ENCODE measurements at regions not wholly inside any gene's neighbourhood (a gene's known extent, or its start where the extent isn't known, plus 50 kb on each side); places are given as distances from the start of the nearest gene placed in this dataset.
A peak's percentile ranks its signal among the peaks of the same experiment; 100 is the strongest.

DNA sequence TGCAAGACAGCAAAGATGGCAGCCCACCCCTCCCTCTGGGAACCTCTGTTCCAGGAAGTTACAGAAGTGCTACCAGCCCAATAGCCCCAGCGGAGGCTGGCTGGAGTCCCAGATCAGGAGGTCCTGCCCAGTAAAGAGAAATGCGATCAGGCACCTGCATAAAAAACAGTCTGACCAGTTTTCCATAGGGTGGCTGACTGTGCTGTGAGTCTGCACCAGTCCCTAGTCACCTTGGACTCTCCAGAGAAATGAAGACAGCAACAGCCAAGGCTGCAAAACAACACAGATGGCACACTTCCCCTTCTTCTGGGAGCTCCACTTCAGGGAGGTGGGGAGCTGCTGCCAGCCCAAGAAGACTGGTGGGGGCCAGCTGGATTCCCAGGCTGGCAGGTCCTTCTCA, 265.5 kb upstream of the PCSK5 start:
- intact Hi-C loops (cut with DNase I, micrococcal nuclease) = no loop called here
- ATAC-seq = peak; percentile 89
- peak; percentile 37 to 45 for DNase-seq

DNA sequence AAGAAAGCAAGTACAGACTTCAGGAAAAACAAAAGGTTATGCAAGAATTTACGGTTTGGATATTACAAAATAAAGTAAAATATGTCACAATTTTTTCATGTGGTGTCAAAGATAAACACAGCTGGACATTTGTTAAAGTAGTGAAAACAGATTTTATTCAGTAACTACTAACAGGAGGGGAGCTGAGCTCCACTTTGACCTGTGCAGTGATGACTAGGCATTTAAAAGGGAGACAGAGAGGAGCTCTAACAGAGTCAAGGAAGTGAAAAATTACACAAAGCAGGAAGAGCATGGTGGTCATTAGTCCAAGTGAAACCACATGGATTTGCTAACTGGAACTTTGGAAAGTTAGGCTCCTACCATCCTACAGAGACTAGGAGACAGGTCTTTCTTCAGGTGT, 263.6 kb upstream of the PCSK5 start:
- DNase-seq = no peak
- ATAC-seq = no peak
- intact Hi-C loops (cut with DNase I, micrococcal nuclease) = no loop called here

DNA sequence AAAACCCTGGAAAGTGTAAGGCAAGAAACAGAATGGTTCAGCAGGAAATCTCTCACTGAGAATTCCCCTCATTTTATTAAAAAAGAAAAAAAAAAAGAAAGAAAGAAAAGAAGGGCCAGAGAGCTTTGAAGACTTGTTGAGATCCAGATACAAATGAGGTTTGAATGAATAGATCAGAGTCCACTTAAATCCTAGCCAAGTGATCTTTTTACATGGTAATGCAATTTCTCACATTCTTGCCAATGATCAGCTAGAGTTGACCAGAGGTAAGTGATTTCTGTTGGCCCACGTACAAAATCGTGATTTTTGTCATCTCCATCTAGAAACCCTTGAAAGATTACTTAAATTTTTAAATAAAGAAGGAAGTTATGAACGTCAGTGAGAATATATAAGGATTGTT, 261.5 kb upstream of the PCSK5 start:
- ATAC-seq (no peak), DNase-seq (no peak)
- intact Hi-C loops (cut with DNase I, micrococcal nuclease) = no loop called here

DNA sequence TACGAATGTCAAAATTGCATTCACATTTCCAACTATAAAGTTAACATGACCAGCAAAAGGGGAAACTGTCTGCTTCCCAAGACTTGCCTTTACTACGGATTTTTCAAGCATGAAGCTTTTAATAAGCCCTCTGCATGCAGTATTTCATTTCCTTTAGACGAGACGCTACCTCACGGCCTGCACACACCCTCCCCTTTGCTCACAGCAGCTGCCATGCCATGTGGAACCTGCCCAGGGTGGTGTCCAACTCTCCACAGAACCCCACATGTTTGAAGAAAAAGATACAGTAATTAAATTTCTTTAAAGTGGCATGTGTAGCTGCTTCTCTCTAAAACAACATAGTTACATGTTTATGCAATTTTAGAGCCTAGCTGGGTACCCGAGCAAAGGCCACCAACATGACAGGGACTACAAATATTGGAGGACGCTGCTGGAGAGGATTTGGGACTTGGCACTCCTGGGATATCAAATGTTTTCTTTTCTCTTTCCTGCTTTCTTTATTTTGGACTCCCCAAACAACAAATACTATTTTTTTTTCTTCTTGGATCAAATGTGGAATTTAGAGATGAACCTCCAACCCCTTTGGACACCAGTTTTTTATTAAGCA, 256.9 kb upstream of the PCSK5 start:
- intact Hi-C loops (cut with DNase I, micrococcal nuclease) = no loop called here
- ATAC-seq = no peak
- DNase-seq = no peak

DNA sequence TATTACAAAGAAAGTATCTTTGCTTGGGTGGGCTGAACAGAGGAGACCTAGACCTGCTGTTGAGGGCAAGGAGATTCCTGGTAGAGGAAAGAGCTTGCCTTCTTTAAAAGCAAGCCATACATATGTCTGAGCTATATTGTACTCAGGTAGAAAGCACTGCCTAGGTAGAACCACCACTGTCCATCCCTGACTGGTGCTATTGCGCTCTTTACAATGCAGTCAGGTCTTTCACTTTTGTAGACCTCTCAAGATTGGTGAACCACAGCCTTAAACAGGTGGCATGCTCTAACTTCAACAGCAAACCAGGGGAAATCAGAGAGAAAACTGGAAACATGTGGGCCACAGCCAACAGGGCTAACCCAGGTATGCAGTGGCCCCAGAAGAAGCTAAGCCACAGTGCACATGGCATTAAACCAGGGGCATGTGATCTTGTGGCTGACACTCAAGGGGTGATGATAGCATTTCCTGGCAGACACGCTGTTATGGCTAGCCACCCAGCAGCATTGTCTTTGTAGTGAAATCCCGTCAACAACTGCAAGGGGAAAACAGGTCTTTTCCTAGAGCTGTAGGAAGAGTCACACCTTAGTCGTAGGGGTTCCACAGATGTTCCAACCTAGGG, 253.9 kb upstream of the PCSK5 start:
- no peak for DNase-seq
- intact Hi-C loops (cut with DNase I, micrococcal nuclease) = no loop called here
- no peak for ATAC-seq

DNA sequence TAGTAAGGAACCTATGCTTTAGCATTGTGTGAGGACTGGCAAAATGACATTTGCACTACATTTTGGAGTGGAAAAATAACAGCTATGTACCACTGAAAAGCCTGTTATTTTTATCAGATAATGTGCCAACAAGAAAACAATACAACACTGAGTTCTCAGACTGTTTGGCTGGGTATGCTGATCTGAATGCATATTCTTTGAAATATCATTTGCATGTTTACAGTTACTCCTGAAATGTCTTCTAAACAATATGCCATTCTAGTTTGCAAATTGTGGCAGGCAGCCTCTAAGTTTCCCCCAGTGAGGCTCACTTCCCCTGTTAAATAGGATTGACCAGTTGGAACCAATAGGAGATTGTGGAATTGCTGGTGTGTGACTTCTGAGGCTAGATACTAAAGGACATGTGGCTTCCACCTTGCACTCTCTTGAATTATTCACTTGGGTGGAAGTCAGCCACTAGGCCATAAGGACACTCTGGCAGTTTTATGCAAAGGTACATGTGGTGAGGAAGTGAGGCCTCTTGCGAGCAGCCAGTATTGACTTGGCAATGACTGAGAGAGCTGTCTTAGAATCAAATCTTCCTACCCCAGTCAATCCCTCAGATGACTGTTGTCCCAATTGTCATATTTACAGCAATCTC, 250.4 kb upstream of the PCSK5 start:
- ATAC-seq (no peak), DNase-seq (no peak)
- intact Hi-C loops (cut with DNase I, micrococcal nuclease) = no loop called here

DNA sequence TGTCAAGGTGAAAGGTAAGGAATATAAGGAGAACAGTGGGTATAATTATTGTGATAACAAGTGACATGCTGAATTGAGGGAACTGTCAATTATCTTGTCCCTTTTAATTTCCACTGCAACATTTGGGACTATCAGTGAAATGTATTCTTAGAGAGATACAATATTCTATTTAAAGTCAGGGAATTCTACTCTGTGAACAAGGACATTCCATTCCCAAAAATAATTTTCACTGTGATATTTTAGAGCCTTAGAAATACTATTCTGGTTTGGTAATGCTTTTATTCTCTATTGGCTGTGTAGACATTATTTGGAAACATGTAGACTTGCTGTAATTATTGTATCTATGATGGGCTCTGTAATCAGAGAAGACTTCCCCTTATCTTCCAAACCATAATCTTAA, 248.0 kb upstream of the PCSK5 start:
- ATAC-seq (no peak), DNase-seq (no peak)
- intact Hi-C loops (cut with DNase I, micrococcal nuclease) = no loop called here

DNA sequence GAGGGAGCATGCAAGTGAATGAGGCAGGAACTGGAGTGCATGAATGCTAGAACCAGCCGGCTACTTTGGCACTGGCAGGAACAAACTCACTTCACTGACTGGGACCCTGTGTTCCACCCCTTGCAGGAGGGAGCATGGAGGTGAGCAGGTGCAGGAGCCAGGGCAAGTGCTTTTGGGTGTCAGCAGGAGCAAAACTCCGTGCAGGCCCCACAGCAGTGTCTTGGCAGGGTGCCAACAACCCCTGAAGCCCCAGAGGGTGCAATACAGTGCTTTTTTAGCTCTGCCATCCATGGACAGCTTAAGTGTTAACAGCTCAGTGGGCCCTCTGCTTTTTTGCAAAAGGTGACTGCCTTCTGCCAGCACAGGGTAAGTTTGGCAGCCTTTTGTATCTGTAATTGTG, 245.8 kb upstream of the PCSK5 start:
- ATAC-seq = no peak
- intact Hi-C loops (cut with DNase I, micrococcal nuclease) = no loop called here
- DNase-seq = no peak

DNA sequence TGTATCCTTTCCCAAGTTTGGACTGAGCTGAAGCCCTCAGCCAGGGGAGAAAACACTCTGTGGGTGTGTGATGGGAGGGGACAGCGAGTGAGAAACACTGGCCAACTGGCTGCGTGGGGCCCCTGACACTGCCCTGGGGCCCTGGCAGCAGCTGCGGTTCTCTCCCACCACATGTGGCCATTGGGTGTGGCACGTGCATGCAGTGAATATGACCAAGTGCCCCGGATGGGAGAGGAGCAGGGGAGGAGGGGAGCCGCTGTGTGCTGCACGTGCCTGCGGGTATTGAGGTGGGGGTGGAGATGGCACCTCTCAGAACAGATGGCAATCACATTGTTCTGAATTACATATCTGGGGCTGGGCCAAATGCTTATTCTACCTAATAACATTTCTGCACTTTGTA, 242.4 kb upstream of the PCSK5 start:
- DNase-seq = no peak
- intact Hi-C loops (cut with DNase I, micrococcal nuclease) = no loop called here

DNA sequence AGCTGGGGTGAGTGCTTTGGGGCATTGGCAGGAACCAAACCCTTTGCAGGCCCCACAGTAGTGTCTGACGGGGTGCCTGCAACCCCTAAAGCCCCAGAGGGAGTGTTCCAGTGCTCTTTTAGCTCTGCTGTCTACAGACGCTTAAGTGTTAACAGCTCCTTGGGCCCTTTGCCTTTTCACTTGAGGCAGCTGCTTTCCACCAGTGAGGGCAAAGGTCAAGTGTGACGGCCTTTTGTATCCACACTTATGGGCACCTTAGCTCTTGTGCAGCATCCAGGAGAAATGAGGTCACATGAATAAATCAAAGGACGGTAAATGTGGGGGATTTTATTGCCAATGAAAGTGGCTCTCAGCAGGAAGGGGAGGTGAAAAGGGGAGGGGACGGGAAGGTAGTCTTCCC, 241.4 kb upstream of the PCSK5 start:
- no peak for DNase-seq

More for the DNA sequence above, 242.4 kb upstream of the PCSK5 start:
- ATAC-seq = no peak

DNA sequence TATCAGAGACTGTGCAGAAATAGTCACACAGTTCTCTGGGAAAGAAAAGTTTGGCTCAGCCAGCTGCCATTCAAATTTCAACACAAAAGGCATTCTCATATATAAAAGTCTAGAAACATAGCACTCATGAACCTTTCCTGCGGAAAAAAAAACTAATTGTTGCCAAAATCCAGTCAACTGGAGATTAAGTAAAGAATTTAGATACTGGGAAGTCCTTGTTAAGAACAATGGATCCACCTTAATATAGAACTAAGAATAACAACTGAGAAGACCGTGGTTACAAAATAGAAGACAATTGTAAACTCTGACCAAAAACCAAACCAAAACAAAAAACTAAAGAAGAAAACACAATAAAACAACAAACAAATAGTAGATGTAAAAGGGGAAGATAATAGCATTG, 238.8 kb upstream of the PCSK5 start:
- intact Hi-C loops (cut with DNase I, micrococcal nuclease) = no loop called here
- no peak for ATAC-seq
- no peak for DNase-seq

More for the DNA sequence above, 241.4 kb upstream of the PCSK5 start:
- no peak for ATAC-seq
- intact Hi-C loops (cut with DNase I, micrococcal nuclease) = no loop called here

DNA sequence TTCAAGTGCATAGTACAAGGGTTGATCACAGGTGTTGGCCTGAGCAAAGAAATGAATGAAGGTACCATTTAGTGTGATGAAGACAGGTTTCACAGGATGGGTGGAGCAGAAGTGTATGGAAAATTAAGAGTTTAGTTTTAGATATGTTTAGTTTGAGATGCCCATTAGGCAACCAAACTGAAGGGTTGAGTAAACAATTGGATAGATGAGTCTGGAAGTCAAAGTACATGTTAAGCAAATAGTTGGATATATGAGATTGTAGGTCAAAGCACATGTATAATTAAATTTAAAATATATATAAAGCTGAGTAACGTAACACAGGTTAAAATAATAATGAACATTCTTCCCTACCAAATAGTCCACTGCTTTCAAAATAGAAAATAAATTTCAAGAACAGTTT, 237.1 kb upstream of the PCSK5 start:
- DNase-seq (no peak), ATAC-seq (peak; percentile 74)
- intact Hi-C loops (cut with DNase I, micrococcal nuclease) = no loop called here

DNA sequence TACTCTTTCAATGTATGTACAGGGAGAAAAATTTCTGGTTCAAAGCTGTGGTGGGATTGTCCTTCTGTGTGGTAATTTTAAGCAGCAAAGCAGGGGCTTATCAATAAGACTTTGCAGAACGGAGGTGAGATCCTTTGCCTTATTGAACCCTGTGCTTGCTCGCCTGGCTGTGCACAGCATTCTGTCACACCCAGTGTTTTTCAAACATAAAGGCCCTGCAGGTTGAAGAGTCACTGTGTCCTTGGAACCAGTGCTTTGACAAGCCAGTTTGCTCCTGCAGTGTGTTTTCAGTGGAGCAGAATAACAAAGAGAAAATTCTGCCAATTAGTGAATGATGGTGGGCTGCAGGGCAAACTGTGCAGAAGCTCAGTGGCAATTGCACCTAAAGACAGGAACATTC, 236.7 kb upstream of the PCSK5 start:
- peak; percentile 32 for ATAC-seq

DNA sequence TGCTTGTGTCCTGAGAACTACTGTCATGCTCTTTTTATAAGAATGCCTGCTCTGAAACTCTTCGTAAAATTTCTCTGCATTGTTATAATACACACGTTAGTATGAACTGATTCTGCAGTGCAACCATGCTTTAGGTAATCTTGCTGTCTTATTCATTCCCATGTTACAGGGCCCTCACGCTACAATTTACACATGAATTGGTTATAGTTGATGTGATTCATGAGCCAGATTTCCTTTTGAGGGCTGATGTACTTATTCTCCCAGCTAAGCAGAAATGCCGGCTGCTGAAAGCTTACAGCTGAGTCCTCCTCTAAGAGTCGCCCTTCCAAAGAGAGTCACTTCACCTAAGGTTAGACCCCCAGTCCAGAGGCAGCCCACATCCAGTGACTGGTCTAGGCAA, 233.5 kb upstream of the PCSK5 start:
- intact Hi-C loops (cut with DNase I, micrococcal nuclease) = no loop called here
- no peak for DNase-seq
- no peak for ATAC-seq

More for the DNA sequence above, 236.7 kb upstream of the PCSK5 start:
- no peak for DNase-seq
- intact Hi-C loops (cut with DNase I, micrococcal nuclease) = no loop called here

DNA sequence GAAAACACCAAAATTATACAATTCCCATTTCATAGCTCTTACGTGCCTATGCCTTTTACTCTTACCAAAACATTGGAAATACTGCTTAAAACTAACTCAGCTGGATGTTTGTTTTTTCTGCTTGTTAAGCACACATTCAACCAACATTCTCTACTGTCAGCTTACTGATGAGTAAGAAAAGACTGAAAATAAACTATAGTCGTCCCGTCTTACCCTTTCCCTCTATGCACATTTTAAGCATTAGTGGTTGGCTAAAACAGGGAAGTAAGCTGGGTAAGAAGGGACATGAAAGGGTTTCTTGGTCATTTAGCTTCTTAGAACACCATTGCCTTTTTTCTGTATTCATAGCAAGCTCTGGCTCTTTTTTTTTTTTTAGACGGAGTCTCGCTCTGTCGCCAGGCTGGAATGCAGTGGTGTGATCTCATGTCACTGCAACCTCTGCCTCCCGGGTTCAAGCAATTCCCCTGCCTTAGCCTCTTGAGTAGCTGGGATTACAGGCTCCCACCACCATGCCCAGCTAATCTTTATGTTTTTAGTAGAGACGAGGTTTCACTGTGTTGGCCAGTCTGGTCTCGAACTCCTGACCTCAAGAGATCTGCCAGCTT, 232.1 kb upstream of the PCSK5 start:
- intact Hi-C loops (cut with DNase I, micrococcal nuclease) = no loop called here
- no peak for ATAC-seq
- no peak for DNase-seq

DNA sequence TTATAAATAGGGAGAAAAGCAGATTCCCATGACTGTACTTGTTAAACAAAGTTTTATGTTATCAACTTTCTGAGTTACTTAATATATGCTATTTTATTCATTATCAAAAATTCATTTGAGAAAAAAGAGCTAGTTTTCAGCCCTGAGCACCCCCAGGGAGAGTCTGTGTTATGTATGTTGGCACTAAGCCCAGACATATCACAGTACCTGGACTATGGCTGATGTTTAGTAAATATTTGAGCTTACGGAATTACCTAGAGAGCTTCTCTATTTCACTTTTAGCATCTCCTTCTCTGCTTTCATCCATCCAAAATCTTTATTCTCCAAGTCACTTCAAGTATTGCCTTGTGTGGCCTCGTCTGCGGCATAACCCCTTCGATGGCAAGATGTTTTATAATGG, 225.9 kb upstream of the PCSK5 start:
- DNase-seq (no peak), ATAC-seq (peak; percentile 92)
- intact Hi-C loops (cut with DNase I, micrococcal nuclease) = no loop called here

DNA sequence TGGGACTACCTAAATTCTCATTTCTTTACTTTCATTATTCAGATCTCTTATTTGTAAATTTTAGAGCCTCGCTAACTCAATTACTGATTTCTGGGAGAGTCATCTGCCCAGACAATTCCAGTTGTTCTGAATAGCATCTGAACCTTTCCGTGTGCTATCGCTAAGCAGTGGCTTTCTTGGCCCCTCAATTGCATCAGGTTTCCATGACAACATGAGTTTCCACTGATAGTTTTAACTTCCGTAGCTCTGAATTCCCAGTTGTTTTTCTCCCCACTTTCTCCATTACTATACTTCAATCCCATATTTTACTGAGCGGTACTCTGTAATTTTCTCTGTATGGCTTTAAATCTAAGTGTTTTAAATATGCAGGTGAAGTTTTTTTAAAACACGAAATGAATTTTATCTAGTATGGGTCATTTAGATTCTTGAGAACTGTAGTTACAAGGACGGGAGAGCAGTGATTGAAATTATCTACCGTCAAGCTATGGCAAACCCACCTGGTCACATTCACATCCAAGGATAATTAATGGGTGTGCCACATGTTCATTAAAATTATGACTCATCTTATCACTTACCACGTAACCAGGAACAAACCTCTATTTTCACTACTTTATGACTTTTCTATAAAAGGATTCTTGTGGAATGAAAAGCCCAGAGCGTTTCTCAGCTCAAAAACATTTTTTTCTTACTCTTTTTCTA, 223.5 kb upstream of the PCSK5 start:
- intact Hi-C loops (cut with DNase I, micrococcal nuclease) = no loop called here
- DNase-seq = no peak
- peak; percentile 67 for ATAC-seq

DNA sequence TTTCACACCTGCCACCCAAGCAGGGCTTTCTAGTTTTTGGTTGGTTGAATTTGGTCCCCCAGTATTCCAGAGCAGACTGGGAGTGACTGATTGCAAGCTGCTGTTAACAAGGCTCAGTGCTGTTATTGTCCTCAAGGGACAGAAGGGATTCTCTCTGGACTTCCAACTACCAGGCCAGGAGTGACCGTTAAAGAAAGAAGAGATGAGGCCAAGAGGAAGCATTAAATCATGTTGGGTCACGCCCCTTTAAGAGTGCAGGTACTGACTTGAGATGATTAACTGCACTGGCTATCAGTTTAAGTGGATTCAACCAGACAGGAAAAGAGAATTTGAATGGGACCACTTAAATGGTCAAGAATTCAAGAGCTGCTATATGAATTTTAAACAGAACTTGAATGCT, 220.8 kb upstream of the PCSK5 start:
- intact Hi-C loops (cut with DNase I, micrococcal nuclease) = no loop called here
- ATAC-seq = peak; percentile 48
- DNase-seq = no peak

DNA sequence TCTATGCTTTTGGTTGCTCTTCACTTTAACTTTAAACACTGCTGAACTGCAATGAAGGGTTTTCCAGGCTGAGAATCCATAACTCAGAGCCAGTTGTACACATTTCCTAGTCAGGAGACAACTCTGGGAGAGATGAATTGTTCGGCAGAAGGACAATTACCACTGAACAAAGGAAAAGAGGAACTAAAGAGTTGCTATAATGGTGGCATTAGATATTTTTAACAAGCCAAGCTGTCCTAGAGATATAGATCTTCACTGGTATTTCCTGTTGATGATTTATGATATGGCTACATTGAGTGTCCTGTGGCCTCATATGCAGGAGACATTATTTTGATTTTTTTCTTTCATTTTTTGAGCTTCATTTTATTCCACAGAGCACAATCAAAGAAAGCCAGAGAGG, 219.1 kb upstream of the PCSK5 start:
- DNase-seq (no peak), ATAC-seq (no peak)
- intact Hi-C loops (cut with DNase I, micrococcal nuclease) = no loop called here

DNA sequence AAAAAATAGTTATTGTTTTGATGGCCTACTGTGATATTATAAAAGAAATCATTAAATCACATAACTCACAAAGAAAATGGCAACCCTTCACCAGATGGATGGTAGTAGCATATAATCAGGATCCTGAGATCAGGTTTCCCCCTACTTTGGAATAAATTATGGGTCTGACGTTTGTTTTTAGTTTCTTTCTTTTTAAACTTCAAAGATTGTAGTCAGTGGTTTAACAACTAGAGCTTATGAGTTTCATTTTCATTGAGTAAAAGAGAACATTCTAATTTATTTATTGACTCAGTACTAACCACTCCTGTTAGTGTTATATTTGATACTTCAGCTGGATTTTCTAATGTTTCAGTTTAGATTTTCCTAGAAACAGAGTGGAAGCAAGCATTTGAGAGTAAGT, 218.0 kb upstream of the PCSK5 start:
- no peak for ATAC-seq
- intact Hi-C loops (cut with DNase I, micrococcal nuclease) = no loop called here
- no peak for DNase-seq
